K562 (cell line): ENCODE measurements at regions not wholly inside any gene's neighbourhood (a gene's known extent, or its start where the extent isn't known, plus 50 kb on each side); places are given as distances from the start of the nearest gene placed in this dataset.

ENCODE experiments used
- ATAC-seq: fragments of 200-7000 bp; cut with Tn5 transposase; 3 replicates; pipeline ENCODE4 v1.9.1; 2020; ENCODE audit warnings: moderate library complexity
- BruUV-seq: library from RNA; stranded (reverse); fragments of 400-500 nt; replicated peaks from 2 replicates; lab custom pipeline; 2021; lab: Mats Ljungman, UMichigan
- CTCF ChIA-PET: fragments of 300-600 bp; formaldehyde crosslinking; extraction: SDS; loops from one replicate; lab custom pipeline; 2021; ENCODE audit warnings: low intra/inter-chr PET ratio; lab: Yijun Ruan, JAX
- POLR2A ChIA-PET: fragments of 300-600, 350-650 bp; sonication (Branson Sonifier 250); formaldehyde crosslinking; extraction: SDS; loops from one replicate; lab custom pipeline; 2021; ENCODE audit warnings: antibody characterized with exemption, inconsistent platforms; lab: Yijun Ruan, JAX
- DNase-seq, 4 experiments: peaks; one replicate each; pipeline versions ENCODE4 v3.0.0 to v3.0.0-alpha.2; 2011 to 2018; ENCODE audit warnings: low spot score in 3 of 4, mixed read lengths in 3 of 4; ENCODE audit errors: extremely low read depth in 1 of 4
- FAIRE-seq: peaks from 2 replicates; lab custom pipeline; 2011; peaks lifted over from hg19 to GRCh38; lab: Jason Lieb, UNC
- H2AFZ ChIP-seq: 2 replicates; pipeline ENCODE4 v1.6.0; 2011; ENCODE audit warnings: low read depth, low read length, control low read depth, inconsistent platforms
- H3K27ac ChIP-seq: fragments of 200-600 bp; 3 replicates; pipeline ENCODE4 v1.8.0; 2011; ENCODE audit warnings: low read depth, mild to moderate bottlenecking, control low read depth, inconsistent platforms, low read length, moderate library complexity, mixed read lengths; ENCODE audit errors: extremely low read depth
- H3K27me3 ChIP-seq, 2 experiments: fragments of 300-600 bp in 1 of 2; 2 replicates in 1 of 2; 3 replicates in 1 of 2; pipeline versions ENCODE4 v1.6.0 to v1.8.0; 2011; ENCODE audit warnings: inconsistent platforms in 2 of 2, low read length in 2 of 2, mild to moderate bottlenecking in 1 of 2, mixed read lengths in 1 of 2, moderate library complexity in 1 of 2; ENCODE audit not compliant: control insufficient read depth in 2 of 2, insufficient read depth in 2 of 2
- H3K36me3 ChIP-seq: fragments of 300-600 bp; 3 replicates; pipeline ENCODE4 v1.8.0; 2011; ENCODE audit warnings: mild to moderate bottlenecking, low read length, inconsistent platforms; ENCODE audit not compliant: control insufficient read depth, insufficient read depth
- H3K4me1 ChIP-seq, 2 experiments: fragments of 200-600 bp in 1 of 2; replicated peaks in 1 of 2; 2 replicates in 1 of 2; 3 replicates in 1 of 2; pipeline versions ENCODE4 v1.5.1 to v1.8.0; 2011; ENCODE audit warnings: inconsistent platforms in 2 of 2, low read length in 2 of 2, mild to moderate bottlenecking in 1 of 2, mixed read lengths in 1 of 2, moderate library complexity in 1 of 2; ENCODE audit not compliant: control insufficient read depth in 2 of 2, insufficient read depth in 2 of 2
- H3K4me2 ChIP-seq: 2 replicates; pipeline ENCODE4 v1.6.1; 2011; ENCODE audit warnings: low read length, control low read depth, inconsistent platforms, mixed read lengths; ENCODE audit not compliant: insufficient read depth
- H3K4me3 ChIP-seq: fragments of 200-600 bp; sonication (generic), shearing (Covaris generic); 2 replicates; pipeline ENCODE4 v1.5.1; 2016; ENCODE audit warnings: control low read depth, inconsistent platforms
- H3K79me2 ChIP-seq: fragments of 200-600 bp; 3 replicates; pipeline ENCODE4 v1.8.0; 2011; ENCODE audit warnings: low read length, inconsistent platforms; ENCODE audit not compliant: control insufficient read depth, insufficient read depth
- H3K9ac ChIP-seq, 2 experiments: 2 replicates each; pipeline versions ENCODE4 v1.6.0 to v1.6.1; 2011; ENCODE audit warnings: low read depth in 2 of 2, low read length in 2 of 2, control low read depth in 1 of 2, inconsistent platforms in 1 of 2, mild to moderate bottlenecking in 1 of 2, mixed read lengths in 1 of 2; ENCODE audit not compliant: insufficient read depth in 1 of 2
- H3K9me1 ChIP-seq: one replicate; pipeline ENCODE4 v1.6.0; 2011; ENCODE audit warnings: inconsistent platforms, mild to moderate bottlenecking, low read length, moderate library complexity; ENCODE audit not compliant: control insufficient read depth, insufficient read depth
- H3K9me3 ChIP-seq: replicated peaks from 2 replicates; pipeline ENCODE4 v1.5.1; 2011; ENCODE audit warnings: low read depth, low read length, inconsistent platforms; ENCODE audit not compliant: control insufficient read depth, insufficient read depth
- H4K20me1 ChIP-seq: replicated peaks from 2 replicates; pipeline ENCODE4 v1.6.1; 2011; ENCODE audit warnings: low read length, inconsistent platforms, mixed read lengths; ENCODE audit not compliant: control insufficient read depth, insufficient read depth
- ARHGAP35 ChIP-seq: fragments of 450-650 bp; IDR thresholded peaks from 2 replicates; pipeline ENCODE4 v1.6.1; 2018; ENCODE audit not compliant: partially characterized antibody
- CREM ChIP-seq: IDR thresholded peaks from 2 replicates; pipeline ENCODE4 v1.6.1; 2014; ENCODE audit warnings: antibody characterized with exemption, low read depth
- DMBX1 ChIP-seq: fragments of 250-450 bp; sonication (Bioruptor Pico); IDR thresholded peaks from 2 replicates; pipeline ENCODE4 v1.8.0; 2022; ENCODE audit warnings: inconsistent platforms, mild to moderate bottlenecking, moderate library complexity, borderline replicate concordance
- FOXP1 ChIP-seq: sonication (generic); formaldehyde crosslinking; IDR thresholded peaks from 2 replicates; pipeline ENCODE4 v1.8.0; 2022; ENCODE audit warnings: mild to moderate bottlenecking, missing genetic modification reagents
- RHOXF2B ChIP-seq: fragments of 250-450 bp; sonication (Bioruptor Pico); conservative IDR thresholded peaks from 2 replicates; pipeline ENCODE4 v1.5.1; 2021
- SP1 ChIP-seq: sonication (generic); formaldehyde crosslinking; IDR thresholded peaks from 2 replicates; pipeline ENCODE4 v1.8.1; 2022; ENCODE audit warnings: mild to moderate bottlenecking, missing genetic modification reagents
- TAF15 ChIP-seq: fragments of 200-400 bp; formaldehyde crosslinking; IDR thresholded peaks from 2 replicates; pipeline ENCODE4 v1.6.1; 2017; ENCODE audit warnings: mild to moderate bottlenecking, low read depth, low read length, moderate library complexity
- ZBTB12 ChIP-seq: fragments of 250-450 bp; sonication (Bioruptor Pico); IDR thresholded peaks from 2 replicates; pipeline ENCODE4 v1.4.0; 2020
- ZBTB8A ChIP-seq: fragments of 450-650 bp; IDR thresholded peaks from 2 replicates; pipeline ENCODE4 v1.6.1; 2018; ENCODE audit warnings: mild to moderate bottlenecking, moderate library complexity; ENCODE audit not compliant: partially characterized antibody
- ZNF586 ChIP-seq: fragments of 450-650 bp; formaldehyde crosslinking; conservative IDR thresholded peaks from 2 replicates; pipeline ENCODE4 v1.4.0; 2020; ENCODE audit warnings: mild to moderate bottlenecking, moderate library complexity
- WGBS: fragments of 100-300 bp; shearing (Covaris generic); methylation state at CpG from one replicate; pipeline ENCODE4 v1.1.6; 2016; ENCODE audit warnings: low coverage, mixed read lengths; ENCODE audit not compliant: insufficient coverage; ENCODE audit errors: missing lambda C conversion rate; 5-methylcytosine and 5-hydroxymethylcytosine counted together
- in situ Hi-C: fragments of 300-500 bp; cut with MboI; formaldehyde crosslinking; loops from 4 replicates; pipeline ENCODE4 v1.15.0; 2018; ENCODE audit warnings: inconsistent platforms, mixed read lengths
- intact Hi-C: fragments of 100-400 bp; cut with micrococcal nuclease; formaldehyde crosslinking; loops from 2 replicates; pipeline ENCODE4 v1.14.2; 2022
- TF ChIP-seq, protein P1 (sequence below): conservative IDR thresholded peaks from 2 replicates; pipeline ENCODE4 v1.6.1; 2011; ENCODE audit warnings: low read depth, mild to moderate bottlenecking, low read length; ENCODE audit not compliant: control insufficient read depth

- H3K79me2 ChIP-seq, result no peaks in the 10 kb centered on the region
- in situ Hi-C loops (no loop called here), intact Hi-C loops (no loop called here)
- H3K9ac ChIP-seq, result no peak overlapping the region
- no peak overlapping the region for H3K4me3 ChIP-seq
- no peak overlapping the region for H3K4me2 ChIP-seq
- 0% methylated on average over 3 of the region's 3 CpGs for WGBS
- H2AFZ ChIP-seq, result no peak overlapping the region
- FAIRE-seq (no peak), DNase-seq (no peak), ATAC-seq (no peak)
- CTCF ChIA-PET, result no interaction called here
- peaks cover 0 to 6% of the 10 kb centered on the region in 2 experiments; a peak in 1 of 5 replicates for H3K27me3 ChIP-seq
- H3K4me1 ChIP-seq, result no peaks in the 10 kb centered on the region
- H4K20me1 ChIP-seq, result no peaks in the 10 kb centered on the region
- H3K27ac ChIP-seq, result no peak overlapping the region
- POLR2A ChIA-PET, result no interaction called here
- H3K9me3 ChIP-seq, result no peaks in the 10 kb centered on the region
- BruUV-seq, result no TSS peak
- TF ChIP-seq ARHGAP35 (no peak), ZNF586 (CRISPR knock-in tag) (no peak), DMBX1 (CRISPR knock-in tag) (no peak), FOXP1 (CRISPR knock-in tag) (no peak), TAF15 (no peak), SP1 (no peak)
- TF ChIP-seq, all 486 proteins: peak for 0
- Histone ChIP-seq H3K36me3 (no peaks in the 10 kb centered on the region), H3K9me1 (no peaks in the 10 kb centered on the region)
These were observed 1284.3 kb downstream of the TYW1 start for GRCh38 chr7:68280931-68281330.

DNA sequence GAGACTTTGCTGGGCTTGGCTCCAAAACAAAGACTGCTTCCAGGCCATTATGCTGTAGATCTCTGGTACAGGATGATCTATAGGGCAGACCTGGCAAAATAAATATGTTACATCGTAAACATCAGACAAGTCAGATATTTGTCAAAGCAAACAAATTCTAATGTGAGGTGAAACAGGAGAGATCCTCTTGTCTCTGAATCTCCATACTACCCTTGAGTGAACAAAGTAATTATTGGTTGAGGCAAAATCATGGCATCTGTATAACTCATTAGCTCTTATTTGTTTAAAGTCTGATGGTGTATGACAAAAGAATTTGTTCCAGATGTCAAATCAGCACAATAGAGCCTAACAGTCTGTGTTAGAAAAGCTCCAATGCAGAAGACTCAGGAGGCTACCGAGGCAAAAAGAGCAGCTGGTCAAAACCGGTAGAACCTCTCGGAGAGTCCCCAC is 1291.5 kb downstream of the TYW1 start:
- ATAC-seq (no peak), FAIRE-seq (no peak), DNase-seq (no peak)
- WGBS, result 0% methylated on average over 4 of the region's 4 CpGs
- intact Hi-C loops, result no loop called here
- no TSS peak for BruUV-seq
- H3K36me3 ChIP-seq, result no peaks in the 10 kb centered on the region
- no peaks in the 10 kb centered on the region for H3K4me1 ChIP-seq
- no peak overlapping the region for H3K27ac ChIP-seq
- no peaks in the 10 kb centered on the region for H3K9me1 ChIP-seq
- H2AFZ ChIP-seq, result no peak overlapping the region
- ChIA-PET CTCF (no interaction called here), POLR2A (no interaction called here)
- no peaks in the 10 kb centered on the region for H3K9me3 ChIP-seq
- no peaks in the 10 kb centered on the region for H4K20me1 ChIP-seq
- no peak overlapping the region for H3K4me2 ChIP-seq
- TF ChIP-seq ZBTB8A (no peak), RHOXF2B (CRISPR knock-in tag) (no peak), CREM (no peak), ZBTB12 (CRISPR knock-in tag) (no peak)
- TF ChIP-seq, protein P1, sequence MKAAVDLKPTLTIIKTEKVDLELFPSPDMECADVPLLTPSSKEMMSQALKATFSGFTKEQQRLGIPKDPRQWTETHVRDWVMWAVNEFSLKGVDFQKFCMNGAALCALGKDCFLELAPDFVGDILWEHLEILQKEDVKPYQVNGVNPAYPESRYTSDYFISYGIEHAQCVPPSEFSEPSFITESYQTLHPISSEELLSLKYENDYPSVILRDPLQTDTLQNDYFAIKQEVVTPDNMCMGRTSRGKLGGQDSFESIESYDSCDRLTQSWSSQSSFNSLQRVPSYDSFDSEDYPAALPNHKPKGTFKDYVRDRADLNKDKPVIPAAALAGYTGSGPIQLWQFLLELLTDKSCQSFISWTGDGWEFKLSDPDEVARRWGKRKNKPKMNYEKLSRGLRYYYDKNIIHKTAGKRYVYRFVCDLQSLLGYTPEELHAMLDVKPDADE, result no peak
- H3K79me2 ChIP-seq, result no peaks in the 10 kb centered on the region
- no peaks in the 10 kb centered on the region for H3K27me3 ChIP-seq
- no peak overlapping the region for H3K4me3 ChIP-seq
- in situ Hi-C loops, result no loop called here
- H3K9ac ChIP-seq, result no peak overlapping the region
